ENCODE measurements at regions not wholly inside any gene's neighbourhood (a gene's known extent, or its start where the extent isn't known, plus 50 kb on each side); places are given as distances from the start of the nearest gene placed in this dataset.

- no peak for TF ChIP-seq JUND (IDR thresholded peaks at IDR 0.05; ENCODE audit: low read depth)
- DNase-seq (ENCODE audit: low read depth in 1 of 2, low spot score in 1 of 2), result no peak
- in situ Hi-C loops (cut with HindIII; ENCODE audit: low pct_unique_long_range_greater_than_20kb, low sequenced_read_pairs), result no loop called here
These were observed 154.6 kb upstream of the OTX2 start for GRCh38 chr14:56964895-56965294.

- in situ Hi-C loops (cut with HindIII; ENCODE audit: low pct_unique_long_range_greater_than_20kb, low sequenced_read_pairs), result no loop called here
- DNase-seq (ENCODE audit: low read depth in 1 of 2, low spot score in 1 of 2), result no peak
- no peak for TF ChIP-seq JUND (IDR thresholded peaks at IDR 0.05; ENCODE audit: low read depth)
These were observed 153.1 kb upstream of the OTX2 start for GRCh38 chr14:56963381-56963780.

GRCh38 chr14:56962444-56963080 is 152.3 kb upstream of the OTX2 start:
- no peak for TF ChIP-seq JUND (IDR thresholded peaks at IDR 0.05; ENCODE audit: low read depth)
- no peak for DNase-seq (ENCODE audit: low read depth in 1 of 2, low spot score in 1 of 2)
- in situ Hi-C loops (cut with HindIII; ENCODE audit: low pct_unique_long_range_greater_than_20kb, low sequenced_read_pairs), result no loop called here

GRCh38 chr14:56959869-56960268 is 149.6 kb upstream of the OTX2 start:
- DNase-seq (ENCODE audit: low read depth in 1 of 2, low spot score in 1 of 2), result no peak
- no peak for TF ChIP-seq JUND (IDR thresholded peaks at IDR 0.05; ENCODE audit: low read depth)
- in situ Hi-C loops (cut with HindIII; ENCODE audit: low pct_unique_long_range_greater_than_20kb, low sequenced_read_pairs), result no loop called here

GRCh38 chr14:56959121-56959520 is 148.8 kb upstream of the OTX2 start:
- no peak for TF ChIP-seq JUND (IDR thresholded peaks at IDR 0.05; ENCODE audit: low read depth)
- no peak for DNase-seq (ENCODE audit: low read depth in 1 of 2, low spot score in 1 of 2)
- in situ Hi-C loops (cut with HindIII; ENCODE audit: low pct_unique_long_range_greater_than_20kb, low sequenced_read_pairs), result no loop called here

GRCh38 chr14:56956182-56956581 is 145.9 kb upstream of the OTX2 start:
- in situ Hi-C loops (cut with HindIII; ENCODE audit: low pct_unique_long_range_greater_than_20kb, low sequenced_read_pairs), result no loop called here
- DNase-seq (ENCODE audit: low read depth in 1 of 2, low spot score in 1 of 2), result no peak
- no peak for TF ChIP-seq JUND (IDR thresholded peaks at IDR 0.05; ENCODE audit: low read depth)

- DNase-seq (ENCODE audit: low read depth in 1 of 2, low spot score in 1 of 2), result no peak
- no peak for TF ChIP-seq JUND (IDR thresholded peaks at IDR 0.05; ENCODE audit: low read depth)
- in situ Hi-C loops (cut with HindIII; ENCODE audit: low pct_unique_long_range_greater_than_20kb, low sequenced_read_pairs), result no loop called here
These were observed 145.5 kb upstream of the OTX2 start for GRCh38 chr14:56955745-56956144.

GRCh38 chr14:56953884-56954283 is 143.6 kb upstream of the OTX2 start:
- no peak for TF ChIP-seq JUND (IDR thresholded peaks at IDR 0.05; ENCODE audit: low read depth)
- in situ Hi-C loops (cut with HindIII; ENCODE audit: low pct_unique_long_range_greater_than_20kb, low sequenced_read_pairs), result no loop called here
- DNase-seq (ENCODE audit: low read depth in 1 of 2, low spot score in 1 of 2), result no peak

- DNase-seq (ENCODE audit: low read depth in 1 of 2, low spot score in 1 of 2), result no peak
- no peak for TF ChIP-seq JUND (IDR thresholded peaks at IDR 0.05; ENCODE audit: low read depth)
- in situ Hi-C loops (cut with HindIII; ENCODE audit: low pct_unique_long_range_greater_than_20kb, low sequenced_read_pairs), result no loop called here
These were observed 142.6 kb upstream of the OTX2 start for GRCh38 chr14:56952766-56953473.

GRCh38 chr14:56949828-56950227 is 139.5 kb upstream of the OTX2 start:
- no peak for TF ChIP-seq JUND (IDR thresholded peaks at IDR 0.05; ENCODE audit: low read depth)
- in situ Hi-C loops (cut with HindIII; ENCODE audit: low pct_unique_long_range_greater_than_20kb, low sequenced_read_pairs), result no loop called here
- DNase-seq (ENCODE audit: low read depth in 1 of 2, low spot score in 1 of 2), result no peak

- no peak for TF ChIP-seq JUND (IDR thresholded peaks at IDR 0.05; ENCODE audit: low read depth)
- in situ Hi-C loops (cut with HindIII; ENCODE audit: low pct_unique_long_range_greater_than_20kb, low sequenced_read_pairs), result no loop called here
- DNase-seq (ENCODE audit: low read depth in 1 of 2, low spot score in 1 of 2), result no peak
These were observed 135.0 kb upstream of the OTX2 start for GRCh38 chr14:56945291-56945690.

- TF ChIP-seq JUND (IDR thresholded peaks at IDR 0.05; ENCODE audit: low read depth), result no peak
- in situ Hi-C loops (cut with HindIII; ENCODE audit: low pct_unique_long_range_greater_than_20kb, low sequenced_read_pairs), result no loop called here
- no peak for DNase-seq (ENCODE audit: low read depth in 1 of 2, low spot score in 1 of 2)
These were observed 134.1 kb upstream of the OTX2 start for GRCh38 chr14:56944397-56944796.

- TF ChIP-seq JUND (IDR thresholded peaks at IDR 0.05; ENCODE audit: low read depth), result no peak
- in situ Hi-C loops (cut with HindIII; ENCODE audit: low pct_unique_long_range_greater_than_20kb, low sequenced_read_pairs), result no loop called here
- DNase-seq (ENCODE audit: low read depth in 1 of 2, low spot score in 1 of 2), result no peak
These were observed 123.2 kb upstream of the OTX2 start for GRCh38 chr14:56933446-56933845.
